Natural killer cell (primary cell): ENCODE measurements at regions not wholly inside any gene's neighbourhood (a gene's known extent, or its start where the extent isn't known, plus 50 kb on each side); places are given as distances from the start of the nearest gene placed in this dataset.

ENCODE experiments used
- ATAC-seq, 3 donors: fragments of 150-1000 bp in 2 of 3; fragments of 200-7000 bp in 1 of 3; cut with Tn5 transposase; 1 replicate in 1 of 3; 2 replicates in 2 of 3; pipeline ENCODE4 v1.10.0; 2021; ENCODE audit warnings: mild to moderate bottlenecking in 2 of 3, moderate library complexity in 2 of 3
- DNase-seq, 2 donors: peaks; one replicate each; pipeline versions ENCODE4 v3.0.0 to v3.0.0-alpha.2; 2013 to 2021; ENCODE audit warnings: mixed read lengths in 1 of 2
- H3K27ac ChIP-seq: one replicate; pipeline ENCODE4 v1.5.1; 2013; ENCODE audit warnings: mild to moderate bottlenecking, low read length
- H3K27me3 ChIP-seq: one replicate; pipeline ENCODE4 v1.6.1; 2013; ENCODE audit warnings: low read length; ENCODE audit not compliant: control insufficient read depth, insufficient read depth
- H3K36me3 ChIP-seq: one replicate; pipeline ENCODE4 v1.6.1; 2013; ENCODE audit warnings: low read length; ENCODE audit not compliant: control insufficient read depth, insufficient read depth
- H3K4me1 ChIP-seq: one replicate; pipeline ENCODE4 v1.6.1; 2013; ENCODE audit warnings: low read length; ENCODE audit not compliant: control insufficient read depth, insufficient read depth
- H3K4me3 ChIP-seq: one replicate; pipeline ENCODE4 v1.5.1; 2013; ENCODE audit warnings: low read length
- H3K9me3 ChIP-seq: one replicate; pipeline ENCODE4 v1.6.1; 2013; ENCODE audit warnings: low read length; ENCODE audit not compliant: control insufficient read depth, insufficient read depth
- H3K27ac Mint-ChIP-seq, 2 donors: one replicate each; pipeline ENCODE4 v1.8.0; 2022; ENCODE audit warnings: mild to moderate bottlenecking in 2 of 2, mixed read lengths in 2 of 2, moderate library complexity in 1 of 2
- H3K27me3 Mint-ChIP-seq, 2 donors: one replicate each; pipeline ENCODE4 v1.8.0; 2022; ENCODE audit warnings: low read depth in 2 of 2, mixed read lengths in 2 of 2
- H3K36me3 Mint-ChIP-seq: one replicate; pipeline ENCODE4 v1.8.0; 2022; ENCODE audit warnings: mixed read lengths
- H3K4me1 Mint-ChIP-seq, 2 donors: one replicate each; pipeline ENCODE4 v1.8.0; 2022; ENCODE audit warnings: mixed read lengths in 2 of 2
- H3K4me3 Mint-ChIP-seq: one replicate; pipeline ENCODE4 v1.8.0; 2022; ENCODE audit warnings: mild to moderate bottlenecking, moderate library complexity, mixed read lengths
- H3K9me3 Mint-ChIP-seq, 2 donors: one replicate each; pipeline ENCODE4 v1.8.0; 2022; ENCODE audit warnings: mixed read lengths in 2 of 2
- CTCF ChIP-seq: fragments of 200-600 bp; IDR thresholded peaks from one replicate; pipeline ENCODE4 v1.8.0; 2022; ENCODE audit warnings: antibody characterized with exemption
- WGBS: methylation state at CpG from one replicate; pipeline ENCODE4 v1.1.7; 2013; ENCODE audit warnings: missing lambda C conversion rate; ENCODE audit not compliant: insufficient coverage; 5-methylcytosine and 5-hydroxymethylcytosine counted together
- intact Hi-C: fragments of 100-400 bp; cut with micrococcal nuclease; formaldehyde crosslinking; loops from one replicate; pipeline ENCODE4 v1.14.2; 2022

DNA sequence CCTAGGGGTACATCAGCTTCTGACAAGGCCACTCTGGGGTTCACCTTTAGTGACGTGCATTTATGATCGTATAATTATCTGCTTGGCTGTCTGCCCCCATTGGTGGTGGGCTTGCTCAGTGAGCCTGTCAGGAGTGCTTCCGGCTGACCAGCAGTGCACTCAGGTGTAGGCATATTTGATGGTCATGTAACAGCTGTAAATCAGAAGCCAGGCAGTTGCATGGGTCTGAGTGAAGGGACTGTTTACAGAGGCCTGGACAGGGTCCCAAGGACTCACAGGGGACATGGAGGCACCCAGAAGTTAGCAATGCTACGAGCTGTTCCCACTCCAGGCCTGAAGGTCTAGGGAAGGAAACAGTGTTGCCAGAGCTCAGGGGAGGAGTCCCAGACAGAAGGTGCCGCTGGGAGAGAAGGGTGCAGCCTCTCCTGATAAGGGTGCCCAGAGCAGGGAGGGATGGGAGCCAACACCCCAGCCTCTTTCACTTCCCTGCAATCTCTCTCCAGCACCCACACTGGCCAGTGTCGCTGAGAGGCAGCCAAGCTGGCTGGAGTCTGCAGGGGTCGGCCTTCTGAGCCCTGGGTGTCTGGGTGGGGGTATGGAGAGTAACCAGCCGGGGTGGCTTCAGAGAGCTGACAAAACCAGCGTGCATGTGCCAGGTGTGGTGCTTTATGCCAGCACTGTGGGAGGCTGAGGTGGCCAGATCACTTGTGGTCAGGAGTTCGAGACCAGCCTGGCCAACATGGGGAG lies 61.3 kb upstream of the PRR23E start:
- Mint-ChIP-seq H3K4me3 (no peak overlapping the region), H3K27ac (no peak overlapping the region), H3K36me3 (no peaks in the 10 kb centered on the region), H3K4me1 (no peaks in the 10 kb centered on the region), H3K9me3 (no peaks in the 10 kb centered on the region), H3K27me3 (peaks cover 28 to 46% of the 10 kb centered on the region in 2 donors)
- ATAC-seq (no peak), DNase-seq (no peak)
- intact Hi-C loops = no loop called here
- WGBS = 77% methylated on average over 10 of the region's 10 CpGs
- no peaks in the 10 kb centered on the region for H3K9me3 ChIP-seq
- H3K4me3 ChIP-seq = no peak overlapping the region
- no peaks in the 10 kb centered on the region for H3K36me3 ChIP-seq
- H3K27me3 ChIP-seq = no peaks in the 10 kb centered on the region
- no peaks in the 10 kb centered on the region for H3K4me1 ChIP-seq
- no peak overlapping the region for H3K27ac ChIP-seq
- no peak for TF ChIP-seq CTCF

DNA sequence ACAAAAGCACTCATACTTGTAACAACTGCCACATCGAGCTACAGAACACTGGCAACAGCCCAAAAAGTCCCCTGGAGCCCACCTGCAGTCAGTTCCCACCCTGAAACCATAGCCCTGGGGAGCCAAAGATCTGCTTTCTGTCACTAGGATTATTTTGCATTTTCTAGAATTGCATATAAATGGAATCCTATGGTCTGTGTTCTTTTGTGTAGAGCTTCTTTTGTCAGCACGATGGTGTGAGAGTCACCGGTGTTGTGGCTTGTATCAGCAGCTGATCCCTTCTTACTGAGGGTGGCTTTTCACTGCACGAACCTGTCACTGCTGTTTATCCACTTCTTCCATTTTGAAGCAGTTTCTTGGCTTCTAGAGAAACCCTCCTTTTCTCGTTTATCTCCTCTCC lies 60.1 kb upstream of the PRR23E start:
- ATAC-seq (no peak), DNase-seq (no peak)
- Histone ChIP-seq H3K9me3 (no peaks in the 10 kb centered on the region), H3K36me3 (no peaks in the 10 kb centered on the region), H3K4me3 (no peak overlapping the region), H3K27ac (no peak overlapping the region), H3K4me1 (no peaks in the 10 kb centered on the region), H3K27me3 (no peaks in the 10 kb centered on the region)
- Mint-ChIP-seq H3K36me3 (no peaks in the 10 kb centered on the region), H3K27ac (no peak overlapping the region), H3K27me3 (peaks cover 39 to 57% of the 10 kb centered on the region in 2 donors), H3K4me1 (no peaks in the 10 kb centered on the region), H3K9me3 (no peaks in the 10 kb centered on the region), H3K4me3 (no peak overlapping the region)
- 44% methylated on average over 5 of the region's 5 CpGs for WGBS
- TF ChIP-seq CTCF = no peak
- intact Hi-C loops = no loop called here

DNA sequence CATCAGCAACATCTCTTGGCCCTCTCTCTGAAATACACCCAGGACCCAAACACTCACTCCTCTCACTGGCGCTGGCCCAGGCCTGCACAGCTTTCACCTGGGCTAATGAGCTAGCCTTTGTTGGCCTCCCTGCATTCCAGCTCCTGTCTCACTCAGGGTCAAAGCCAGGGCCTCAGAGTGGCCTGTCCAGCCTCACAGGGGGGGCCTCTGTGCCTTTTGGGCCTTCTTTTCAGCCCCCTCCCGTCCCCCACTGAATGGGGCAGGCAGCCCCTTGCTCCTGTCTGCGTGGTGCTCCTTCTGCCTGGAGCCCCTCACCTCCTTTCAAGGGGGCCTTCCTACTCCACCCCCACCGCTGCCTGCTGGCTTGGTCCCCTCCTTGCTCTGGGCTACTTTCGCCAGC lies 59.0 kb upstream of the PRR23E start:
- Mint-ChIP-seq H3K9me3 (no peaks in the 10 kb centered on the region), H3K4me3 (no peak overlapping the region), H3K36me3 (no peaks in the 10 kb centered on the region), H3K4me1 (no peaks in the 10 kb centered on the region), H3K27me3 (peaks cover 43 to 58% of the 10 kb centered on the region in 2 donors), H3K27ac (no peak overlapping the region)
- WGBS = 86% methylated on average over 5 of the region's 5 CpGs
- Histone ChIP-seq H3K4me1 (no peaks in the 10 kb centered on the region), H3K36me3 (no peaks in the 10 kb centered on the region), H3K27me3 (no peaks in the 10 kb centered on the region), H3K9me3 (no peaks in the 10 kb centered on the region), H3K4me3 (no peak overlapping the region), H3K27ac (no peak overlapping the region)
- no peak for TF ChIP-seq CTCF
- no peak for ATAC-seq
- no peak for DNase-seq
- intact Hi-C loops = no loop called here

DNA sequence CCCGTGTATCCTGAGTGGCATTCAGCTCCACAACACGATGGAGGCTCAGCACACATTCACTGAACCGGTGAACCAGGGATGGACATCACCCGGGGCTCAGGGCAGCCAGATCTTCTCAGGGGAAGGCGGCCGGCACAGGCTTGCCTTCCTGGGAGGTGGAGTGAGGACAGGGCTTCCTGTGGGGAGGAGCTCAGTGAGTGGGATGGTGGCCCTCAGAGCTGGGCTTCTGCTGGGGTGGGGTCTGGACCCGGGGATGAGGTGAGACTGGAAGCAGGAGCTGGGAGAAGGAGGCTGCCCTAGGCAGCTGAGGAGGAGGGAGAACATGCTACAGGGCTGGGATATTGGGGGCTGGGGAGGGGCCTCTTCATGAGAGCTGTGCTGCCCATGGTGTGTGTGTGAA lies 58.5 kb upstream of the PRR23E start:
- ATAC-seq = no peak
- H3K4me3 Mint-ChIP-seq = no peak overlapping the region
- Histone ChIP-seq H3K36me3 (no peaks in the 10 kb centered on the region), H3K4me1 (no peaks in the 10 kb centered on the region), H3K9me3 (no peaks in the 10 kb centered on the region), H3K27ac (no peak overlapping the region), H3K27me3 (no peaks in the 10 kb centered on the region), H3K4me3 (no peak overlapping the region)
- TF ChIP-seq CTCF = no peak
- H3K9me3 Mint-ChIP-seq = no peaks in the 10 kb centered on the region
- 70% methylated on average over 7 of the region's 7 CpGs for WGBS
- H3K27ac Mint-ChIP-seq = no peak overlapping the region
- peaks cover 43 to 56% of the 10 kb centered on the region in 2 donors for H3K27me3 Mint-ChIP-seq
- DNase-seq = no peak
- no peaks in the 10 kb centered on the region for H3K36me3 Mint-ChIP-seq
- no peaks in the 10 kb centered on the region for H3K4me1 Mint-ChIP-seq
- intact Hi-C loops = no loop called here
